HCT116 (cell line): ENCODE measurements at regions not wholly inside any gene's neighbourhood (a gene's known extent, or its start where the extent isn't known, plus 50 kb on each side); places are given as distances from the start of the nearest gene placed in this dataset.

ENCODE experiments used
- ATAC-seq: fragments of 200-7000 bp; cut with Tn5 transposase; 2 replicates; pipeline ENCODE4 v1.9.1; 2020; ENCODE audit warnings: mild to moderate bottlenecking, moderate library complexity
- BruUV-seq: library from RNA; stranded (reverse); fragments of 400-500 nt; replicated peaks from 2 replicates; lab custom pipeline; 2021; lab: Mats Ljungman, UMichigan
- CTCF ChIA-PET: fragments of 300-600 bp; sonication (Branson Sonifier 250); formaldehyde crosslinking; loops from one replicate; lab custom pipeline; 2021; ENCODE audit warnings: antibody characterized with exemption; lab: Charles Lee
- POLR2A ChIA-PET: fragments of 300-600, 350-600 bp; sonication (Branson Sonifier 250); formaldehyde crosslinking; loops from one replicate; lab custom pipeline; 2021; ENCODE audit warnings: antibody characterized with exemption; lab: Charles Lee
- RAD21 ChIA-PET, 2 experiments: fragments of 300-600 bp; sonication (Branson Sonifier 250); formaldehyde crosslinking; loops; one replicate each; lab custom pipeline; 2023; ENCODE audit warnings: low total read pairs in 2 of 2; ENCODE audit not compliant: uncharacterized antibody in 2 of 2, unreplicated experiment in 2 of 2, low non-redundant PET in 1 of 2; lab: Charles Lee
- DNase-seq: peaks from one replicate; pipeline ENCODE4 v3.0.0-alpha.2; 2010; ENCODE audit warnings: low read depth, low spot score
- H2AFZ ChIP-seq: fragments of 200-600 bp; shearing (Covaris generic), sonication (generic); 2 replicates; pipeline ENCODE4 v1.6.1; 2017; ENCODE audit warnings: low read depth, mixed run types, mixed read lengths, antibody characterized with exemption, low read length; ENCODE audit not compliant: poor library complexity, severe bottlenecking
- H3K27ac ChIP-seq: 2 replicates; pipeline ENCODE4 v1.5.1; 2012; ENCODE audit warnings: low read depth, low read length
- H3K27me3 ChIP-seq: fragments of 200-600 bp; sonication (generic); 2 replicates; pipeline ENCODE4 v1.6.1; 2016; ENCODE audit warnings: mixed run types, low read length, mixed read lengths; ENCODE audit not compliant: insufficient read depth
- H3K36me3 ChIP-seq, 2 experiments: fragments of 200-500 bp in 1 of 2; fragments of 200-600 bp in 1 of 2; sonication (Bioruptor generic) in 1 of 2; sonication (generic) in 1 of 2; 2 replicates each; pipeline versions ENCODE4 v1.5.1 to v1.6.1; 2014 to 2016; ENCODE audit warnings: low read length in 2 of 2, inconsistent platforms in 1 of 2, mixed read lengths in 1 of 2, mixed run types in 1 of 2; ENCODE audit not compliant: insufficient read depth in 2 of 2, control insufficient read depth in 1 of 2
- H3K4me1 ChIP-seq, 2 experiments: fragments of 200-600 bp in 1 of 2; sonication (generic) in 1 of 2; 2 replicates each; pipeline versions ENCODE4 v1.5.1 to v1.6.1; 2012 to 2017; ENCODE audit warnings: low read length in 2 of 2, inconsistent platforms in 1 of 2, mild to moderate bottlenecking in 1 of 2, mixed read lengths in 1 of 2, mixed run types in 1 of 2, moderate library complexity in 1 of 2; ENCODE audit not compliant: insufficient read depth in 2 of 2, control insufficient read depth in 1 of 2
- H3K4me2 ChIP-seq: fragments of 200-600 bp; sonication (generic); 2 replicates; pipeline ENCODE4 v1.6.1; 2017; ENCODE audit warnings: mixed run types, low read length, mixed read lengths
- H3K4me3 ChIP-seq, 2 experiments: fragments of 200-600 bp in 1 of 2; sonication (generic) in 1 of 2; replicated peaks in 1 of 2; 2 replicates each; pipeline ENCODE4 v1.5.1; 2011 to 2016; ENCODE audit warnings: low read length in 2 of 2, control low read depth in 1 of 2, low read depth in 1 of 2, mild to moderate bottlenecking in 1 of 2, mixed read lengths in 1 of 2, mixed run types in 1 of 2
- H3K79me2 ChIP-seq: fragments of 200-600 bp; sonication (generic); 2 replicates; pipeline ENCODE4 v1.6.1; 2017; ENCODE audit warnings: mild to moderate bottlenecking, mixed run types, low read length, moderate library complexity, mixed read lengths; ENCODE audit not compliant: insufficient read depth
- H3K9ac ChIP-seq: fragments of 200-600 bp; sonication (generic); 2 replicates; pipeline ENCODE4 v1.6.1; 2016; ENCODE audit warnings: low read length, mixed read lengths
- H3K9me2 ChIP-seq: fragments of 200-600 bp; sonication (generic), shearing (Covaris generic); 2 replicates; pipeline ENCODE4 v1.6.1; 2017; ENCODE audit warnings: mixed run types, mild to moderate bottlenecking, moderate library complexity; ENCODE audit not compliant: insufficient read depth
- H3K9me3 ChIP-seq, 2 experiments: fragments of 200-500 bp in 1 of 2; fragments of 200-600 bp in 1 of 2; sonication (Bioruptor generic) in 1 of 2; sonication (generic) in 1 of 2; 2 replicates each; pipeline ENCODE4 v1.6.1; 2014 to 2017; ENCODE audit warnings: low read length in 2 of 2, mixed read lengths in 2 of 2, inconsistent platforms in 1 of 2, low read depth in 1 of 2, mild to moderate bottlenecking in 1 of 2, mixed run types in 1 of 2, moderate library complexity in 1 of 2; ENCODE audit not compliant: control insufficient read depth in 1 of 2, insufficient read depth in 1 of 2
- H4K20me1 ChIP-seq: fragments of 200-600 bp; sonication (generic), shearing (Covaris generic); 2 replicates; pipeline ENCODE4 v1.6.1; 2017; ENCODE audit warnings: mixed run types, mild to moderate bottlenecking, moderate library complexity; ENCODE audit not compliant: insufficient read depth
- ATF3 ChIP-seq: IDR thresholded peaks from 2 replicates; pipeline ENCODE4 v1.6.1; 2012
- EGR1 ChIP-seq: IDR thresholded peaks from 2 replicates; pipeline ENCODE4 v1.6.1; 2012; ENCODE audit warnings: low read depth
- ELF1 ChIP-seq: IDR thresholded peaks from 2 replicates; pipeline ENCODE4 v1.6.1; 2012; ENCODE audit warnings: low read depth, borderline replicate concordance
- EZH2 ChIP-seq: fragments of 200-600 bp; sonication (generic); IDR thresholded peaks from 2 replicates; pipeline ENCODE4 v1.6.1; 2017; ENCODE audit warnings: antibody characterized with exemption, mixed run types
- EZH2phosphoT487 ChIP-seq: fragments of 200-600 bp; IDR thresholded peaks from 2 replicates; pipeline ENCODE4 v1.6.1; 2018; ENCODE audit warnings: antibody characterized with exemption, borderline replicate concordance
- MAX ChIP-seq: IDR thresholded peaks from 2 replicates; pipeline ENCODE4 v1.6.1; 2012
- REST ChIP-seq: IDR thresholded peaks from 2 replicates; pipeline ENCODE4 v1.6.1; 2012; ENCODE audit warnings: low read depth
- ZBTB33 ChIP-seq: IDR thresholded peaks from 2 replicates; pipeline ENCODE4 v1.6.1; 2011; ENCODE audit warnings: mild to moderate bottlenecking, low read length, moderate library complexity; ENCODE audit not compliant: insufficient replicate concordance; ENCODE audit errors: extremely low read depth
- ZFX ChIP-seq: fragments of 450-650 bp; IDR thresholded peaks from 2 replicates; pipeline ENCODE4 v1.6.1; 2017
- intact Hi-C: fragments of 100-400 bp; cut with micrococcal nuclease; formaldehyde crosslinking; loops from 2 replicates; pipeline ENCODE4 v1.10.0; 2022

- Histone ChIP-seq H3K4me2 (no peak overlapping the region), H3K27ac (no peak overlapping the region), H3K4me3 (no peak overlapping the region), H3K36me3 (no peaks in the 10 kb centered on the region), H3K79me2 (no peaks in the 10 kb centered on the region), H3K9me3 (no peaks in the 10 kb centered on the region), H3K4me1 (no peaks in the 10 kb centered on the region), H3K27me3 (no peaks in the 10 kb centered on the region), H2AFZ (no peak overlapping the region), H3K9ac (no peak overlapping the region), H4K20me1 (no peaks in the 10 kb centered on the region), H3K9me2 (no peaks in the 10 kb centered on the region)
- BruUV-seq: no TSS peak
- TF ChIP-seq ZFX (no peak), ATF3 (no peak), REST (no peak), EGR1 (no peak), ELF1 (no peak), MAX (no peak), EZH2 (no peak), EZH2phosphoT487 (no peak), ZBTB33 (no peak)
- POLR2A ChIA-PET: no interaction called here
- ATAC-seq (no peak), DNase-seq (no peak)
- CTCF ChIA-PET: no interaction called here
- RAD21 ChIA-PET: no interaction called here
- intact Hi-C loops: no loop called here
Observed at GRCh38 chr2:188076149-188077056, 215.3 kb upstream of the GULP1 start.
